GM23248 (cell line): ENCODE measurements at regions not wholly inside any gene's neighbourhood (a gene's known extent, or its start where the extent isn't known, plus 50 kb on each side); places are given as distances from the start of the nearest gene placed in this dataset.

Source experiments
- DNase-seq: peaks from one replicate; pipeline ENCODE4 v3.0.0-alpha.2; 2015
- H2AFZ ChIP-seq: fragments of 200-600 bp; sonication (generic); 2 replicates; pipeline ENCODE4 v1.6.1; 2016; ENCODE audit warnings: antibody characterized with exemption
- H3F3A ChIP-seq: fragments of 200-600 bp; sonication (generic); 2 replicates; pipeline ENCODE4 v1.6.1; 2016; ENCODE audit warnings: mild to moderate bottlenecking, antibody characterized with exemption, mixed run types; ENCODE audit not compliant: insufficient read depth
- H3K27ac ChIP-seq: fragments of 200-600 bp; sonication (generic); 2 replicates; pipeline ENCODE4 v1.5.1; 2016; ENCODE audit warnings: mild to moderate bottlenecking
- H3K27me3 ChIP-seq: fragments of 200-600 bp; sonication (generic); replicated peaks from 2 replicates; pipeline ENCODE4 v1.6.1; 2016; ENCODE audit warnings: mild to moderate bottlenecking; ENCODE audit not compliant: insufficient read depth
- H3K36me3 ChIP-seq: fragments of 200-600 bp; sonication (generic); 2 replicates; pipeline ENCODE4 v1.6.1; 2016; ENCODE audit warnings: low read depth, mild to moderate bottlenecking
- H3K4me1 ChIP-seq: fragments of 200-600 bp; sonication (generic); 2 replicates; pipeline ENCODE4 v1.6.1; 2016; ENCODE audit warnings: mild to moderate bottlenecking; ENCODE audit not compliant: insufficient read depth
- H3K4me2 ChIP-seq: fragments of 200-600 bp; sonication (generic); one replicate; pipeline ENCODE4 v1.6.1; 2016; ENCODE audit warnings: mild to moderate bottlenecking; ENCODE audit not compliant: unreplicated experiment
- H3K4me3 ChIP-seq: fragments of 200-600 bp; sonication (generic); 2 replicates; pipeline ENCODE4 v1.5.1; 2016; ENCODE audit warnings: mild to moderate bottlenecking
- H3K79me2 ChIP-seq: fragments of 200-600 bp; sonication (generic); 2 replicates; pipeline ENCODE4 v1.6.1; 2016; ENCODE audit warnings: mild to moderate bottlenecking; ENCODE audit not compliant: insufficient read depth
- H3K9ac ChIP-seq: fragments of 200-600 bp; sonication (generic); 2 replicates; pipeline ENCODE4 v1.6.1; 2016; ENCODE audit warnings: mild to moderate bottlenecking
- H3K9me2 ChIP-seq: fragments of 200-600 bp; sonication (generic); 2 replicates; pipeline ENCODE4 v1.6.1; 2016; ENCODE audit warnings: mixed run types, mild to moderate bottlenecking, moderate library complexity; ENCODE audit not compliant: insufficient read depth
- H3K9me3 ChIP-seq: fragments of 200-600 bp; sonication (generic); one replicate; pipeline ENCODE4 v1.6.1; 2017; ENCODE audit warnings: low read depth
- H4K20me1 ChIP-seq: fragments of 200-600 bp; sonication (generic); 2 replicates; pipeline ENCODE4 v1.6.0; 2016; ENCODE audit not compliant: insufficient read depth
- EZH2 ChIP-seq: fragments of 200-600 bp; sonication (generic); IDR thresholded peaks from 2 replicates; pipeline ENCODE4 v1.6.1; 2018; ENCODE audit warnings: antibody characterized with exemption, mild to moderate bottlenecking; ENCODE audit not compliant: insufficient read depth, poor library complexity, severe bottlenecking
- EZH2phosphoT487 ChIP-seq: fragments of 200-600 bp; sonication (generic); IDR thresholded peaks from 2 replicates; pipeline ENCODE4 v1.6.1; 2018; ENCODE audit warnings: antibody characterized with exemption, moderate library complexity, mild to moderate bottlenecking, low read depth; ENCODE audit not compliant: insufficient read depth
- WGBS, 2 experiments: methylation state at CpG; one replicate each; pipeline ENCODE4 v1.1.6; 2015 to 2017; ENCODE audit warnings: low lambda C conversion rate in 2 of 2, low coverage in 1 of 2; ENCODE audit errors: missing lambda C conversion rate in 2 of 2; 5-methylcytosine and 5-hydroxymethylcytosine counted together
- in situ Hi-C: fragments of 300-500 bp; cut with MboI; formaldehyde crosslinking; loops from 2 replicates; pipeline ENCODE4 v1.15.0; 2020

DNA sequence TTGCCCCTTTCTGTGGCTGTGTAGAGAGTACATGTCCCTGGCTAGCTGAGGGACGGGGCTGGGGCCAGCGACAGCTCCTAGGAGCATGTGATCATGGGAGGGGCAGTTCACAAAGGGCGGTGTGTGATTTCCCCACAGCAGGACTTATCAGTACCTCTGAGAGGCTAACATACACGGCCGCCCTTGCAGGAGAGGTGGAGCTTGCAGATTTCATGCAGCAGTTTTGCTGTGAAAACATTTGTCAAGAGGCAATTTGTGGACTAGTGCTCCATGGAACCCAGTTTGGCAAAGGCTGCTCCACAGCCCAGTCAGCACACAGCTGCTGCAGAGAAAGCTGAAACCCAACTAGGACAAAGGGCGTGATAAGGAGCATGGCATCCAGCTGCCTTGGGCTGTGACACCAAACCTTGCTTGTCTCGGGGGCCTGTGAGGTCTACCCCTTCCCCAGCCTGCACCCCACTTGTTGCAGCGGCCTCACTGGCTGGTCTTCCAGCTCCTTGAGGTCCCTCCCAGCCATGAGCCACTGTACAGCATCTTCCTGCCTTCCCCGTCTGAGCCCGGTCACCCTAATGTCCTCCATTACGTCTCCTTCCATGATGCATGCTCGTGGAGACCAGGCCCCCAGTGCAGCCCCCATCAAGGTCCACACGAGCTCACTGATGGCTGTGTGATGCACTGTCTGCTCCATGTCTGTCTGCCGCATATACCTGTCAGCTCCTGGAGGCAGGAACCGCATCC lies 121.4 kb upstream of the HDAC4 start:
- no peaks in the 10 kb centered on the region for H3K4me1 ChIP-seq
- 0 out of 2 replicates have a peak, but pooled peaks cover 4% of the 10 kb centered on the region for H3K27me3 ChIP-seq
- TF ChIP-seq EZH2phosphoT487 (no peak), EZH2 (no peak)
- no peaks in the 10 kb centered on the region for H3K9me3 ChIP-seq
- no peak overlapping the region for H3K27ac ChIP-seq
- no peaks in the 10 kb centered on the region for H3K79me2 ChIP-seq
- DNase-seq = peak; percentile 5
- in situ Hi-C loops = no loop called here
- WGBS, 2 experiments = 39 to 42% methylated on average over 15 of the region's 15 CpGs
- no peak overlapping the region for H3K9ac ChIP-seq
- no peaks in the 10 kb centered on the region for H3K36me3 ChIP-seq
- H3F3A ChIP-seq = no peaks in the 10 kb centered on the region
- H3K4me2 ChIP-seq = no peak overlapping the region
- no peaks in the 10 kb centered on the region for H4K20me1 ChIP-seq
- H3K4me3 ChIP-seq = no peak overlapping the region
- H3K9me2 ChIP-seq = no peaks in the 10 kb centered on the region
- no peak overlapping the region for H2AFZ ChIP-seq

GRCh38 chr2:239521518-239521815 lies 120.6 kb upstream of the HDAC4 start:
- no peaks in the 10 kb centered on the region for H4K20me1 ChIP-seq
- H3K9me3 ChIP-seq = no peaks in the 10 kb centered on the region
- H3K27ac ChIP-seq = no peak overlapping the region
- WGBS, 2 experiments = 65 to 66% methylated on average over 6 of the region's 6 CpGs
- H3K4me1 ChIP-seq = no peaks in the 10 kb centered on the region
- H3K9me2 ChIP-seq = no peaks in the 10 kb centered on the region
- H3K9ac ChIP-seq = no peak overlapping the region
- no peak overlapping the region for H3K4me3 ChIP-seq
- no peaks in the 10 kb centered on the region for H3K36me3 ChIP-seq
- 0 out of 2 replicates have a peak, but pooled peaks cover 4% of the 10 kb centered on the region for H3K27me3 ChIP-seq
- no peak overlapping the region for H2AFZ ChIP-seq
- no peak for DNase-seq
- in situ Hi-C loops = no loop called here
- no peak overlapping the region for H3K4me2 ChIP-seq
- TF ChIP-seq EZH2 = no peak
- TF ChIP-seq EZH2phosphoT487 = no peak
- no peaks in the 10 kb centered on the region for H3K79me2 ChIP-seq
- H3F3A ChIP-seq = no peaks in the 10 kb centered on the region

GRCh38 chr2:239520811-239521517 lies 120.1 kb upstream of the HDAC4 start:
- Histone ChIP-seq H3K79me2 (no peaks in the 10 kb centered on the region), H3K4me2 (no peak overlapping the region), H2AFZ (no peak overlapping the region), H3K36me3 (no peaks in the 10 kb centered on the region), H3F3A (no peaks in the 10 kb centered on the region), H3K9me3 (no peaks in the 10 kb centered on the region), H3K4me3 (no peak overlapping the region), H4K20me1 (no peaks in the 10 kb centered on the region), H3K9me2 (no peaks in the 10 kb centered on the region), H3K27me3 (0 out of 2 replicates have a peak, but pooled peaks cover 4% of the 10 kb centered on the region), H3K9ac (no peak overlapping the region), H3K27ac (no peak overlapping the region), H3K4me1 (no peaks in the 10 kb centered on the region)
- in situ Hi-C loops = no loop called here
- no peak for TF ChIP-seq EZH2
- TF ChIP-seq EZH2phosphoT487 = no peak
- no peak for DNase-seq
- WGBS, 2 experiments = 75 to 78% methylated on average over 19 to 29 of the region's 29 CpGs

DNA sequence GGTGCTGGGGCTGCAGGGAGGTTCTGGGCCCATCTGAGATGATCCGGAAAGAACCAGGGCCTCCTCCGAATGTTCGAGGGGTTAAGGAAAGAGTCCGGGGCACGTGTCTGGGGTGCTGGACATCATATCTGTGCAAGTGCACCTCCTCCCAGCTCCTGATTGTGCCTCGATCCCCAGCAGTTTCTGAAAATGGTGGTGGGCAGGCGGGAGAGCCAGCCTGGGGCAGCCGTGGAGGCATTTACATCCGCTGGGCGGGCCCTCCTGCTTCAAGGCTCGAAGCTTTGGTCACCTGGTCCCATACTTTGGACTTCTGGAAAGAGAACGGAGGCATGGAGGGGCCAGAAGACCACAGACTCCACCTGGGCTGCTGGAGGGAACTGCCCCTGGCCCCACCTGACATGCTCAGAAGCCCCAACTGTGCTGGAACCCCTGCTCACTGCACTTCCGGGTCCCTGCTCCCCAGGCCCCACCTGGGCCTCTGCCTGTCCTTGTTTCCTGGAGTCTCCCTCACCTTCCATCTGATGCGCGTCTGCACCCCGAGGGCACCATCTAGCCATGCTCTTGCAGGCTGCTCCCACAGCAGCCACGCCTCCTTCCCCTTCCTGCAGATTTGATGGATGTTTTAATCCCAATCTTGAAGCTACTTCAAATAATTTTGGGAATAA lies 119.2 kb upstream of the HDAC4 start:
- Histone ChIP-seq H3K9me3 (no peaks in the 10 kb centered on the region), H3K4me1 (no peaks in the 10 kb centered on the region), H3F3A (no peaks in the 10 kb centered on the region), H3K27me3 (no peaks in the 10 kb centered on the region), H3K27ac (no peak overlapping the region), H3K4me3 (no peak overlapping the region), H3K36me3 (no peaks in the 10 kb centered on the region), H3K79me2 (no peaks in the 10 kb centered on the region), H3K9me2 (no peaks in the 10 kb centered on the region), H3K4me2 (no peak overlapping the region), H2AFZ (no peak overlapping the region), H4K20me1 (no peaks in the 10 kb centered on the region), H3K9ac (no peak overlapping the region)
- TF ChIP-seq EZH2 (no peak), EZH2phosphoT487 (no peak)
- DNase-seq = no peak
- 70 to 72% methylated on average over 16 to 17 of the region's 17 CpGs for WGBS, 2 experiments
- in situ Hi-C loops = no loop called here
